GM12864 (cell line): ENCODE measurements at regions not wholly inside any gene's neighbourhood (a gene's known extent, or its start where the extent isn't known, plus 50 kb on each side); places are given as distances from the start of the nearest gene placed in this dataset.

Experiments used
- DNase-seq: peaks from one replicate; pipeline ENCODE4 v3.0.0-alpha.2; 2011; ENCODE audit warnings: low read depth
- H3K4me3 ChIP-seq: 2 replicates; pipeline ENCODE4 v1.5.1; 2011; ENCODE audit warnings: mild to moderate bottlenecking, low read depth, low read length, control low read depth
- CTCF ChIP-seq: IDR thresholded peaks from 2 replicates; pipeline ENCODE4 v1.5.1; 2011; ENCODE audit warnings: low read depth, mild to moderate bottlenecking, moderate library complexity, low read length, control low read depth, inconsistent platforms; ENCODE audit errors: missing control alignments

GRCh38 chr3:22297436-22297835, 546.4 kb upstream of the ZNF385D start:
- no peak for TF ChIP-seq CTCF

GRCh38 chr3:22306454-22306853, 555.4 kb upstream of the ZNF385D start:
- no peak overlapping the region for H3K4me3 ChIP-seq
- DNase-seq = no peak
- no peak for TF ChIP-seq CTCF

More at GRCh38 chr3:22297436-22297835, 546.4 kb upstream of the ZNF385D start:
- H3K4me3 ChIP-seq = no peak overlapping the region
- DNase-seq = no peak

- DNase-seq = no peak
- no peak overlapping the region for H3K4me3 ChIP-seq
- no peak for TF ChIP-seq CTCF
Measured at GRCh38 chr3:22308871-22309270, 557.9 kb upstream of the ZNF385D start.

- no peak for DNase-seq
- TF ChIP-seq CTCF = no peak
- H3K4me3 ChIP-seq = no peak overlapping the region
Measured at GRCh38 chr3:22315925-22316324, 564.9 kb upstream of the ZNF385D start.

GRCh38 chr3:22318325-22318724, 567.3 kb upstream of the ZNF385D start:
- no peak for TF ChIP-seq CTCF
- H3K4me3 ChIP-seq = no peak overlapping the region
- DNase-seq = no peak

- TF ChIP-seq CTCF = no peak
- H3K4me3 ChIP-seq = no peak overlapping the region
- no peak for DNase-seq
Measured at GRCh38 chr3:22319446-22319845, 568.4 kb upstream of the ZNF385D start.

GRCh38 chr3:22322861-22323260, 571.9 kb upstream of the ZNF385D start:
- H3K4me3 ChIP-seq = no peak overlapping the region
- TF ChIP-seq CTCF = no peak
- DNase-seq = no peak
